IPS-18c (cell line): ENCODE measurements at regions not wholly inside any gene's neighbourhood (a gene's known extent, or its start where the extent isn't known, plus 50 kb on each side); places are given as distances from the start of the nearest gene placed in this dataset.

Experiments
- H3K4me3 ChIP-seq: 2 replicates; pipeline ENCODE4 v1.7.0; 2013; ENCODE audit warnings: low read depth, mild to moderate bottlenecking, low read length, moderate library complexity; ENCODE audit not compliant: insufficient read depth
- H3K9me3 ChIP-seq: one replicate; pipeline ENCODE4 v1.6.1; 2013; ENCODE audit warnings: mild to moderate bottlenecking, low read length, moderate library complexity; ENCODE audit not compliant: control insufficient read depth, insufficient read depth

DNA sequence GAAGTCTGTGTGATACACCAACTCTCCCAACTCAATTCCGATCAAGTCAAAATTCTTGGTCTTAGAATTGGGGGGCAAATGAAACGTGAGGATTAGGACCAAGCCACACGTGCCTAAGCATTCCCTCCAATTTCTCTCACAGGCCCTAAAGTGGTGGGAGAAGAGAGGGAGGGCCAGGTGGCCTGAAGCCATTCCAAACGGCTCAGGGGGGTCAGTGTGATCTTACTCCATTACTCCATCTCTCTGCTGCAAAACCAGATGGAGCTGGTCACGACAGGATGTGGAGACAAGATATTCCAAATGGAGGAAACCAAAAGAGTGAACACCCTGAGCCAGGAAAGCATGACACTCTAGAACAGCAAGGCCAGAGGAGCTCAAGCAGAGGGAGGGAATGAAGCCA is 195.4 kb downstream of the FOXO1 start:
- Histone ChIP-seq H3K4me3 (no peak overlapping the region), H3K9me3 (no peaks in the 10 kb centered on the region)

DNA sequence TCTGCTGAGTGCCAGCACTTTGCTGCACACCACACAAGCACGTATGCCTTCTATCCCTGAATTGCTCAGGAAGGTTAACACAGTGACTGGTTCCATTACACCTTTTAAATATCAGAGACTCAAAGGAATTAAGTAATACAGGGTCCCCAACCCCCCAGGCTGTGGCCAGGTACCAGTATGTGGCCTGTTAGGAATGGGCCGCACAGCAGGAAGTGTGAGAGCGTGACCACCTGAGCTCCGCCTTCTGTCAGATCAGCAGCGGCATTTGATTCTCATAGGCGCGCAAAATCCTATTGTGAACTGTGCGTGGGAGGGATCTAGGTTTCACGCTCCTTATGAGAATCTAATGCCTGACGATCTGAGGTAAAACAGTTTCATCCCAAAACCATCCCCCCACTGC is 194.5 kb downstream of the FOXO1 start:
- Histone ChIP-seq H3K9me3 (no peaks in the 10 kb centered on the region), H3K4me3 (no peak overlapping the region)

DNA sequence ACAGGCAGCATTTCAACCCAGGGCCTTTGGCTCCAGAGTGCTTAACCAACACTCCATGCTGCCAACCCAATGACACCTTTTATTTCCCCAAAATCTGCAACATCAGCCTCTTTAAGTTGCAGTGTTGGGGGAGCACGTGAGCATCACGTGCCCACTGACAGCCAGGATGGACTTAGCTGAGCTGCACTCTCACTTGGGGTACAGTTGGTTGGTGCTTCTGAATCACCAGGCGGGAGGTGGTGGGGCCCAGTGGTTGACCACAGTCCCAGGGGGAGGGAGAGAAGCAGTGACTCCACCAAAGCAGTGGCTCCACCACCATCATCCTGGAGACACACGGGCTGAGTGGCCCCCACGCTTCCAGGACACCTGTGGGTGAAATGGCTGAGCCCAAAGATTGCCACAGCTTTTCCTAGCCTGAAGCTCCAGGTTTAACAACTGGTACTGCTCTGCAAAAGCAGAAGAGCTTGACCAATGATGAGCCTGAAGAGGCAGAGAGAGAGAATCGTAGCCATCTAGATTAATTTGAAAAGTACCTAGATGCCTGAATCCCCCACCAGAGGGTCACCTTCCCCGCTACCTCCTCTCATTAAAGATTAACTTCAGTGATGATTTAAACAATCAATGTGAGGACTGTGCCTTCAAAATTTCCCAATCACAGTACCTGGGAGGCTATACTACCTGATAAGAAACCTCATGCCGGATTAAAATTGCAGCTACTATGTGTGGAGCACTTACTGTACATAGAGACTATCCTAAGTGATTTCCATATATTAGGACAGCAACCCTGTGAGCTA is 193.8 kb downstream of the FOXO1 start:
- no peaks in the 10 kb centered on the region for H3K9me3 ChIP-seq
- no peak overlapping the region for H3K4me3 ChIP-seq

GRCh38 chr13:40475617-40476016 is 190.8 kb downstream of the FOXO1 start:
- Histone ChIP-seq H3K4me3 (no peak overlapping the region), H3K9me3 (no peaks in the 10 kb centered on the region)

DNA sequence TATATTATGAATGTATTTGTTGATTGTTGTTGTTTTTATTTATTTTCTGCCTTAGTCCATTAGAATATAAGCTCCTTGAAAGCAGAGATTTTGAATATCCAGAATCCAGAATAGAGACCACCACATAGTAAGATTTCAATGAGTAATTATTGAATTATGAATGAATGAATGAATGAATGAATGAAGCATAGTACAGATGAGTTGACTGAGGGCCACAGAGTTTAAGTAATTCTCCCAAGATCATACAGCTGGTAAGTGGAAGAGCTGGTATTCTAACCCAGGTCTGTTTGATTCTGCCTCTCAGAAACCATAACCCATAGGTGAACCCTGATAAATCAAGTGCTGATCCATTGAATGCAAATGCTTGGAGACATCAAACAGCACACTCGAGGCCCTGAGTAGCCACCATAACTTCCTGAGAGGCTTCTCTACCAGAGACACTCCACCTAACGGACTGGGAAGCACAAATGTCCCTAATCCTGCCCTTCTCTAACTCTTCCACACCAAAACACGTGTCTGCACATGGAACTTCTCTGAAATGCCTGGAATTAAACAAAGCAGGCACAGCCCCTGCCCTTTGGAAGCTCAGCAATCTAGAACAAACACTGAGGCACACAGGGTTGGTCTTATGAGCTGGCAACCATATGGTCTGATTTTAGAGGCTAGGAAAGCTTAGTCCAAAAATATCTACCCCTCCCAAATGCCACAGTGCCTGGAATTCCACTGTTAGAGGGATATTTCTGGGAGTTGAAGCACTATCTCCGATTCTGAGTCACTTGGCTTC is 190.1 kb downstream of the FOXO1 start:
- H3K4me3 ChIP-seq = no peak overlapping the region
- no peaks in the 10 kb centered on the region for H3K9me3 ChIP-seq

DNA sequence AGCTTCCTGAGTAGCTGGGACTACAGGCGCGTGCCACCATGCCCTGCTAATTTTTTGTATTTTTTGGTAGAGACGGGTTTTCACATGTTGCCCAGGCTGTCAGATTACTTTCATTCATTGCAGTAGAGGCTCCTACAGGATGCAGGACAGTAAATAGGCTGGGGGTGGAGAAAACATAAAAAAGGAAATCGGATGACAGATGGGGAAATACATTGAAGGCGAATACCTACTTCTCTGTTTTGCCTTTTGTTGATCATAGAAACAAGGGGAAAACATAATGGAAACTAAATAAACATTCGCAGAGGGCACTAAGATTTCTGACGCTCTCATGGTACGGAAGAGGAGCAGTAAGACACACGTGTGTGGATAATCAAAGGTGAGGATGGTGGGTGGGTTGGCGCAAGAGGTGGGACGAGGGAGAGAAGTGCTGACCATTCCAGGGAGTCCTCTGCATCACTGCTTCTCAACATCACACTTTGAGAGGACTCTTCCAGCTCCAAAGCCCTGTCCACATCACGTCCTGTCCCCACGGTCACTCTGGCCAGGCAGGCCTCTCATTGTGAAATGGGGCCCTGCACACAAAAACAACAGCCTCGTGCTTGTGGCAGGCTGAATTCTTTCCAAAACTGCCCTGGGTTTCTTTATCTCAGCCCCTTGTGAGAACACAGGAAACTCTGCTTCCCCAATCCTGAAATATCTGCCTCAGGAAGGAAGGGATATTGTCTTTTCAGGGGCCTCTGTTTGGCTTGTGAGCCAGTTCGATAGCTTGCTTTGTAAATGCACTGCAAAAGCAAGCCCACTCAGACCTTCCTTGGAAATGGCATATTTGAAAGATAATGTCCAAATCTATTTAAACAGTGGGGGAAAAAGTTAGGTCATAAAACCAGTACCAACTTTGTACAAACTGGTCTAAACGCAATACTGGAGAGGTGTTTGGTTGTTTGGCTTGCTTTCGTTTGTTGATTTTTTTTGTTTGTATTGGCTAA is 188.5 kb downstream of the FOXO1 start:
- H3K4me3 ChIP-seq = no peak overlapping the region
- H3K9me3 ChIP-seq = no peaks in the 10 kb centered on the region

DNA sequence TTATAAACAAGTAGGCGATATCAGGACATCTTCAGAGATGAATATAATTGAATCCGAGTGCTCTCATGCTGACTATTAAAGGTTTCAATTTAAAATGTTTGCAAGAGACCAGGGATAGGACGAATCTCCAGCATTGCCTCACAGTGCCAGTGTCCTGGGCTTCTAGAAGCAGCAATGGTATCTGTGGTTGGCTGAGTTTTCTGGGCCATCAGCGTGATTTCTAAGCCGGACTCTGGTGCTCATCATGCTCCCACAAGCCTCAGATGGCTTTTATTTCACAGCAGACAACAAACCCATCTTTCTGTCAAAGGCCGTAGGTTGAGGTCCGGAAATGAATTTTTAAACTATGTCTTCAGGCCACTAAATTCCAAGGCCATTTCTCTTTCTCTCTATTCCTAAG is 187.7 kb downstream of the FOXO1 start:
- H3K9me3 ChIP-seq = no peaks in the 10 kb centered on the region
- no peak overlapping the region for H3K4me3 ChIP-seq

DNA sequence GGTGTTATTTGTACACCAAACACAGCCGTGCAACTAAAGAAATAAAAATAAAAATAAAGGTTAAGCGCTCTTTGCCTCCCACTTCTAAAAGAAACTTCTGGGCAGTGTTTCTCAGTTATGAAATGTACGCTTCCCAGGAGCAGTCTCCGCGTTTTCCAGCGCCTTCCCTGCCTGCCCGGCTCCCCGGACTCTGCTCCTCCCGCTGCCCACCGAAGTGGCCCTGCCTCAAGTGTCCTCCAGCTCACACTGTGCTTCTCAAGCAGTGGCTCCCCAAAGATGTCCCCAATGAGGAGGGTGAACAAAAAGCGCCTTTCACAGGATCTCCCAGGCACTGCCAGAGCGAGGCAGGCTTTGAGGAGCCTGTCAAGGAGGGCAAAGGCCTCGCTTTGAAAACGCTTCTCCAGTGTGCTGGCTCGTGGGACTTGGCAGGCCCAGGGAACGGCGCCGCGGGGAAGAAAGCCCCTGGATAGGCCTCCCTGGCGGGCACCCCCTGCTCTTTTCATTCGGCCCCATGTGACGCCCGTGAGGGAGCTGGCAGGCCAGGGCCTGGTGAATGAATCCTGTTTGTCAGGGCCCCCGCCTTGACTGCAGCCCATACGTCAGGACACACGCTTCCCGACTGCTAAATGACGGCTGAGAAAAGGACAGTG is 187.1 kb downstream of the FOXO1 start:
- H3K9me3 ChIP-seq = no peaks in the 10 kb centered on the region
- H3K4me3 ChIP-seq = no peak overlapping the region

DNA sequence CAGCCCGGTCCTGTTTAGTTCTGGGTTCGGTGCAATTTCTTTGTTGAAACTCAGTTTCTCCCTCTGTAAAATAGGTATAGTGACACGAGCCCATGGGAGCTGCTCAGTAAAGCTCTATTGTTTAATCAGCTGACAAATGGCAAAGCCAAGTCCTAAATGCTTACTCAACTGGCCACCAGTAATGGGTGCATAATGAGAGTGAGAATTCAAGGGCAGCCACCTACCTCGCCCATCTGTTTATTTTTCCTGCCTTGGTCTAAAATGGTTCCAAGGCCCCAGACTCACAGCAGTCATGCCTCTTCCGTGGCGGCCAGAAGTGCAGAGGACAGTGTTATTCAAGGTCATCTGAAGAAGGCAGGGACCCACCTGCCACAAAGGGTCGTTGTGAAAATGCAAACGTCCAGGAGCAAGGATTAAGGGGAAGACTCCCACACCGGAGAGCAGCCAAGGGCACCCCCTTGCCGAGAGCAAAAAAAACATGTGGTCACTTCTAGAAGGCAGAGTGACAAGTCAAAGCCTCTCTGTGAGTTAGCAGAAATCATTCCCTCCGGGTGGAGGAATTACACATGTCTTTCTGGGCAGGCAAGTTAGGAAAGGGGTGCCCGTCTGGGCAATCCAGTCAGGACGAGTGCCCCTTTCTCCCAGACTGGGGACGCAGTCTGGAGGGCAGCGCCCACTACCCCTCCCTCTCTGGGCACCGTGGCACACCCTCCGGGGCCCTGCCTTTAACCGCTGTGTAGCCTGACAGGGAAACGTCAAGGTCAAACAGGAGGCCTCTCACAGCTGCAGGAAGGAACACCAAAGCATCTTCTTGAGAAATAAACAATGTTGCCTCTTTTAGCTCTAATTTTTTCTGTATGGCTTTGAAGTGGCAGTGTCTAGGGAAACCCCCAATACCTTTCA is 186.2 kb downstream of the FOXO1 start:
- Histone ChIP-seq H3K4me3 (no peak overlapping the region), H3K9me3 (no peaks in the 10 kb centered on the region)

GRCh38 chr13:40480915-40481516 is 185.4 kb downstream of the FOXO1 start:
- no peaks in the 10 kb centered on the region for H3K9me3 ChIP-seq
- H3K4me3 ChIP-seq = no peak overlapping the region

DNA sequence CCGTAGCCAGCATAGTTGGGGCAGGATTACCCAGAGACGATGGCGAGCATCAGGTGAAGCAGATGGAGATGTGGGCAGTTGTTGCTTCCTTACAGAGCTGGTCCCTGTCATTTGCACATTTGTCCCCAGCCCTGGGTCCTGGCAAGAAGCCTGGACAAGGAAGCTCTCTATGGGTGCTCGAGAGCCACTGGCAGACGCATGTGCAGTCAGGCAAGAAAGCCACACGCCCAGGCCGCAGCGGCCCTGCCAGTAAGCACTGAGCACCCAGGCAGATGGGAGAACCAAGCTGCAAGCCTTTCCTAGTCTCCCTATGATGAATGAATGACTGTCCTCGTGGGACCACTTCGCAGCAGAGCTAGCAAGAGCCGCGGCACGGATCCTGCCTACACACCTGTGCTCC is 182.8 kb downstream of the FOXO1 start:
- H3K4me3 ChIP-seq = no peak overlapping the region
- H3K9me3 ChIP-seq = no peaks in the 10 kb centered on the region

- no peak overlapping the region for H3K4me3 ChIP-seq
- no peaks in the 10 kb centered on the region for H3K9me3 ChIP-seq
These were observed 182.2 kb downstream of the FOXO1 start for GRCh38 chr13:40484101-40484800.

- Histone ChIP-seq H3K4me3 (no peak overlapping the region), H3K9me3 (no peaks in the 10 kb centered on the region)
These were observed 181.5 kb downstream of the FOXO1 start for GRCh38 chr13:40484974-40485373.

DNA sequence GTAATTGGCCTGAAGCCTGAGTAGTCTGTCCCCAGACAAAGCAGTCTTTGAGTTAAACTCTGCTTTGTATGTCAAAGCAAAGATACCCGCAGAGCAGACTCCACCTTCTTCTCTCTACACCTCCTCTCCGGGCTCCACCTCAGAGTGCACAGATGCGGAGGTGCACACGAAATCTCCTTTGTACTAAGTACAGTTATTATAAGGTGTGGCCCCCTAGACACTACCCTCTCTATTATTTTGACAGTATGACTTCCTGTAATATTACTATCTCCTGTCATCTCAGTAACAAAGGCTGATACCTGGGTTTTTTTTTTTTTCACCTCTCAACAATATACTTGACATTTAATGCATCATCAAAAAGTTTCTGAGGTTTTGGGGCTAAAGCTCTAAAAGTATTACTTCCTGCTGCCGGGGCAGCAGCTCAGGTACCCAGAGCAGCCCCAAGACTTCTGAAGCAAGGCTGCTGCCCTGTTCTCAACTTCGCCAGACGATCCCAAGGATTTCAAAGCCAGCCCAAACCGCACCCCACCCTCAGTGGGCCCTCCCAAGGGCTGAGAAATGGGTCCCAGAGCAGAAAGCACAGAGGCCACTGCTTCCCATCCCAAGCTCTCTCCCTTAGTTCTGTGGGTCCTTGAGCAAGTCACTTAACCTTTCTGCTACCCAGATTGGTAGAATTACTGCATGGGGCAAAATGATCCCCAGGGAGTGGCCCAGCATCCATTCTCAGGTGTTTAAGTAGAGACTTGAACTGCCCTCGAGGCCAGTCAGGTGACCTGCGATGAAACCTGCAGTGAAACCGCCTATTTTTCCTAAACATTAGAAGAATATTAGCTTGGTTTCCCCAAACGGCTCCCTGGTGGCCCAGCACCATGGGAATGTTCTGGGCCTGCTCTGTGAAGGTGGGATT is 180.6 kb downstream of the FOXO1 start:
- H3K4me3 ChIP-seq = no peak overlapping the region

More for the DNA sequence above, 180.6 kb downstream of the FOXO1 start:
- no peaks in the 10 kb centered on the region for H3K9me3 ChIP-seq
